Adrenal gland (tissue), 9 donors: ENCODE measurements at regions not wholly inside any gene's neighbourhood (a gene's known extent, or its start where the extent isn't known, plus 50 kb on each side); places are given as distances from the start of the nearest gene placed in this dataset.

Source experiments
- DNase-seq, 7 donors: peaks; one replicate each; pipeline ENCODE4 v3.0.0-alpha.2; 2019 to 2020
- H3K27ac ChIP-seq, 5 donors: fragments of 200-600 bp; sonication (generic) in 4 of 5; 1 replicate in 3 of 5; 2 replicates in 2 of 5; pipeline versions ENCODE4 v1.5.1 to v1.8.0; 2016 to 2020; ENCODE audit warnings: mild to moderate bottlenecking in 1 of 5
- H3K27me3 ChIP-seq: fragments of 200-600 bp; 2 replicates; pipeline ENCODE4 v1.8.0; 2021
- H3K36me3 ChIP-seq, 2 donors: fragments of 200-600 bp; replicated peaks in 1 of 2; 1 replicate in 1 of 2; 2 replicates in 1 of 2; pipeline versions ENCODE4 v1.5.1 to v1.8.0; 2018 to 2022
- H3K4me1 ChIP-seq, 2 donors: fragments of 200-600 bp; replicated peaks in 1 of 2; 1 replicate in 1 of 2; 2 replicates in 1 of 2; pipeline versions ENCODE4 v1.5.1 to v1.8.0; 2018 to 2021
- H3K4me3 ChIP-seq, 4 donors: fragments of 200-600 bp; sonication (generic) in 3 of 4; one replicate each; pipeline ENCODE4 v1.5.1; 2016 to 2018
- H3K9me3 ChIP-seq, 3 donors: fragments of 200-600 bp; sonication (generic) in 1 of 3; replicated peaks in 1 of 3; 1 replicate in 2 of 3; 2 replicates in 1 of 3; pipeline versions ENCODE4 v1.5.1 to v1.8.0; 2016 to 2021
- CTCF ChIP-seq, 6 experiments: fragments of 450-650 bp in 4 of 6; fragments of 200-600 bp in 2 of 6; sonication (generic) in 1 of 6; IDR thresholded peaks; 1 replicate in 5 of 6; 2 replicates in 1 of 6; pipeline versions ENCODE4 v1.5.1 to v1.8.0; 2016 to 2021; ENCODE audit warnings: antibody characterized with exemption in 6 of 6, mild to moderate bottlenecking in 2 of 6, moderate library complexity in 1 of 6
- POLR2A ChIP-seq, 2 donors: fragments of 450-650 bp; IDR thresholded peaks; one replicate each; pipeline ENCODE4 v1.6.1; 2017; ENCODE audit warnings: antibody characterized with exemption in 2 of 2, mild to moderate bottlenecking in 2 of 2, moderate library complexity in 1 of 2
- WGBS, 4 donors: extraction: QIAGEN DNeasy Blood & Tissue Kit in 2 of 4; methylation state at CpG; one replicate each; pipeline versions ENCODE4 v1.1.5 to v1.1.7; 2013 to 2017; 5-methylcytosine and 5-hydroxymethylcytosine counted together
- intact Hi-C, 2 donors: fragments of 100-400 bp; cut with DNase I; formaldehyde crosslinking; loops; one replicate each; pipeline versions ENCODE4 v1.14.1 to v1.15.0; 2022 to 2023
- donor health status: healthy with polysubstance abuse.
- donor health status: Bipolar disorder and iron deficiency.
- donor health status: DM: yes; HTN: yes; CAD: no.
- donor health status: DM: no; HTN: no; CAD: no.
- donor health status: DM: no; HTN: no; CAD: no.

- no peak for DNase-seq
- no peaks in the 10 kb centered on the region for H3K9me3 ChIP-seq
- 63 to 74% (median 66%) methylated on average over 1 of the region's 1 CpG for WGBS, 4 donors
Observed at GRCh38 chr18:78156466-78156865, 823.2 kb upstream of the SALL3 start.

GRCh38 chr18:78158943-78159342, 820.7 kb upstream of the SALL3 start:
- no peak overlapping the region for H3K4me3 ChIP-seq
- WGBS, 4 donors: 84 to 87% (median 86%) methylated on average over 17 of the region's 17 CpGs
- no peaks in the 10 kb centered on the region for H3K9me3 ChIP-seq
- H3K27ac ChIP-seq: no peak overlapping the region
- H3K27me3 ChIP-seq: no peaks in the 10 kb centered on the region
- no peak for DNase-seq
- intact Hi-C loops: no loop called here
- H3K4me1 ChIP-seq: peaks cover 0 to 2% of the 10 kb centered on the region in 2 donors
- no peaks in the 10 kb centered on the region for H3K36me3 ChIP-seq
- no peak for TF ChIP-seq POLR2A (IDR thresholded peaks at IDR 0.05)
- TF ChIP-seq CTCF (IDR thresholded peaks at IDR 0.05): no peak

More at GRCh38 chr18:78156466-78156865, 823.2 kb upstream of the SALL3 start:
- peaks cover 0 to 2% of the 10 kb centered on the region in 2 donors for H3K4me1 ChIP-seq
- H3K36me3 ChIP-seq: no peaks in the 10 kb centered on the region
- H3K4me3 ChIP-seq: no peak overlapping the region
- no peak for TF ChIP-seq CTCF (IDR thresholded peaks at IDR 0.05)
- TF ChIP-seq POLR2A (IDR thresholded peaks at IDR 0.05): no peak
- H3K27me3 ChIP-seq: no peaks in the 10 kb centered on the region
- intact Hi-C loops: no loop called here
- H3K27ac ChIP-seq: no peak overlapping the region

GRCh38 chr18:78159397-78159796, 820.2 kb upstream of the SALL3 start:
- intact Hi-C loops: no loop called here
- H3K27me3 ChIP-seq: no peaks in the 10 kb centered on the region

GRCh38 chr18:78160961-78161656, 818.5 kb upstream of the SALL3 start:
- intact Hi-C loops: no loop called here
- WGBS, 4 donors: 27 to 41% (median 35%) methylated on average over 11 of the region's 11 CpGs
- peak in 4 of 7 donors; percentile 39 to 50 (median 44) for DNase-seq

More at GRCh38 chr18:78159397-78159796, 820.2 kb upstream of the SALL3 start:
- no peak overlapping the region for H3K27ac ChIP-seq
- 86 to 97% (median 89%) methylated on average over 8 of the region's 8 CpGs for WGBS, 4 donors
- H3K4me3 ChIP-seq: no peak overlapping the region
- DNase-seq: no peak
- no peaks in the 10 kb centered on the region for H3K9me3 ChIP-seq
- peaks cover 0 to 2% of the 10 kb centered on the region in 2 donors for H3K4me1 ChIP-seq
- no peak for TF ChIP-seq CTCF (IDR thresholded peaks at IDR 0.05)
- H3K36me3 ChIP-seq: no peaks in the 10 kb centered on the region

More at GRCh38 chr18:78160961-78161656, 818.5 kb upstream of the SALL3 start:
- Histone ChIP-seq H3K4me3 (no peak overlapping the region), H3K9me3 (no peaks in the 10 kb centered on the region), H3K27ac (no peak overlapping the region), H3K36me3 (no peaks in the 10 kb centered on the region), H3K4me1 (peaks cover 0 to 2% of the 10 kb centered on the region in 2 donors), H3K27me3 (no peaks in the 10 kb centered on the region)
- TF ChIP-seq POLR2A (IDR thresholded peaks at IDR 0.05) (no peak), CTCF (IDR thresholded peaks at IDR 0.05) (no peak)
